GM12865 (cell line): ENCODE measurements at regions not wholly inside any gene's neighbourhood (a gene's known extent, or its start where the extent isn't known, plus 50 kb on each side); places are given as distances from the start of the nearest gene placed in this dataset.

ENCODE experiments used
- DNase-seq: peaks from one replicate; pipeline ENCODE4 v3.0.0; 2010; ENCODE audit warnings: low read depth
- H3K4me3 ChIP-seq: 2 replicates; pipeline ENCODE4 v1.5.1; 2011; ENCODE audit warnings: mild to moderate bottlenecking, low read depth, low read length, control low read depth
- TF ChIP-seq, protein P1 (sequence below): IDR thresholded peaks from 2 replicates; pipeline ENCODE4 v1.5.1; 2011; ENCODE audit warnings: low read length, control low read depth, low read depth, inconsistent platforms; ENCODE audit not compliant: insufficient read depth; ENCODE audit errors: missing control alignments

DNA sequence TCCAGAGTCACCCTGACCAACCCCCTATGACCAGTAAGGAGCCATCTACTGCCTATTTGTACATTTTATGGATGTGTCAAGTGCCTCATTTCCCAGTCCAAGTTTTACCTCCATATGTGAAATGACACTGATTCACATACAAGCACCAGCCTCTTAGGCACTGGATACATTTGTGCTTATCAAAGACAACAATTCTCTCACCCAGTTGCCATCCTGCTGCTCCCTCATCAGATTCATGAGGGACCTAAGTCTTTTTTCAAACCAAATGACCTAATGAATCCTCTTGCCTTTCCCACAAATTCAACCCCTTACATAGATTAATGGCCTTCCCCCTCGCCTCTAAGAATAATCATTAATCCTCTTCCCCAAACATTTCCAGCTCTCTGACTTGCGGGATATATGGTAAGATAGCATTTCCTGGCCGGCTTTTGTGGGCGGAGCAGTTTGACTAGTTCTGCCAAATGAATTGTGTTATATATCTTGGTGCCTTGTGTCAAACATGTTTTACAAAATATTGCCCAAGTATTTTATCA, 233.9 kb downstream of the ARAP2 start:
- DNase-seq, result no peak
- no peak overlapping the region for H3K4me3 ChIP-seq

GRCh38 chr4:36011381-36011780, 232.9 kb downstream of the ARAP2 start:
- DNase-seq, result no peak
- no peak overlapping the region for H3K4me3 ChIP-seq
- TF ChIP-seq, protein P1, sequence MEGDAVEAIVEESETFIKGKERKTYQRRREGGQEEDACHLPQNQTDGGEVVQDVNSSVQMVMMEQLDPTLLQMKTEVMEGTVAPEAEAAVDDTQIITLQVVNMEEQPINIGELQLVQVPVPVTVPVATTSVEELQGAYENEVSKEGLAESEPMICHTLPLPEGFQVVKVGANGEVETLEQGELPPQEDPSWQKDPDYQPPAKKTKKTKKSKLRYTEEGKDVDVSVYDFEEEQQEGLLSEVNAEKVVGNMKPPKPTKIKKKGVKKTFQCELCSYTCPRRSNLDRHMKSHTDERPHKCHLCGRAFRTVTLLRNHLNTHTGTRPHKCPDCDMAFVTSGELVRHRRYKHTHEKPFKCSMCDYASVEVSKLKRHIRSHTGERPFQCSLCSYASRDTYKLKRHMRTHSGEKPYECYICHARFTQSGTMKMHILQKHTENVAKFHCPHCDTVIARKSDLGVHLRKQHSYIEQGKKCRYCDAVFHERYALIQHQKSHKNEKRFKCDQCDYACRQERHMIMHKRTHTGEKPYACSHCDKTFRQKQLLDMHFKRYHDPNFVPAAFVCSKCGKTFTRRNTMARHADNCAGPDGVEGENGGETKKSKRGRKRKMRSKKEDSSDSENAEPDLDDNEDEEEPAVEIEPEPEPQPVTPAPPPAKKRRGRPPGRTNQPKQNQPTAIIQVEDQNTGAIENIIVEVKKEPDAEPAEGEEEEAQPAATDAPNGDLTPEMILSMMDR, result no peak

More for the DNA sequence above, 233.9 kb downstream of the ARAP2 start:
- TF ChIP-seq, protein P1, result no peak

DNA sequence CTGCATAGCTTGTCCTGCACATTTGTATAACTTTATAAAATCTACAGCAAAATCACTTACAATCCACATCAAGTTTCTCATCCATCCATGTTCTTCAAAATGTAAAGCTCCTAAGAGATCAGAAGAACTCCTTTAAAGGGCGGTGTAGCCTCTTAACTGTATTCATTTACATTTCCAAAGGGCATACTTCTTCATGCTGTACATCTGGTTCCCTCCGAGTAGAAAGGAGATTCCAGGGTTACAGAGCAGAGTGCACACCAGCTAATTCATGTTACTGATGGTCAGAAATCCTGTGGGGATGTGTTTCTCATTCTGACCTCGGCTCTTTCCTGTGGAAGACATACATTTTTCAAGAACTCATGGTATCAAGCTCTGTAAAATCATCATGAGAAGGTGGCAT, 231.8 kb downstream of the ARAP2 start:
- TF ChIP-seq, protein P1, result no peak
- DNase-seq, result no peak
- H3K4me3 ChIP-seq, result no peak overlapping the region

GRCh38 chr4:36013206-36013605, 231.1 kb downstream of the ARAP2 start:
- TF ChIP-seq, protein P1, result no peak
- no peak overlapping the region for H3K4me3 ChIP-seq
- DNase-seq, result no peak
